HG03460 (cell line): ENCODE measurements at regions not wholly inside any gene's neighbourhood (a gene's known extent, or its start where the extent isn't known, plus 50 kb on each side); places are given as distances from the start of the nearest gene placed in this dataset.

Experiments used
- ATAC-seq: cut with Tn5 transposase; IDR thresholded peaks from one replicate; pipeline ENCODE4 v1.9.1; 2021; ENCODE audit not compliant: unreplicated experiment

DNA sequence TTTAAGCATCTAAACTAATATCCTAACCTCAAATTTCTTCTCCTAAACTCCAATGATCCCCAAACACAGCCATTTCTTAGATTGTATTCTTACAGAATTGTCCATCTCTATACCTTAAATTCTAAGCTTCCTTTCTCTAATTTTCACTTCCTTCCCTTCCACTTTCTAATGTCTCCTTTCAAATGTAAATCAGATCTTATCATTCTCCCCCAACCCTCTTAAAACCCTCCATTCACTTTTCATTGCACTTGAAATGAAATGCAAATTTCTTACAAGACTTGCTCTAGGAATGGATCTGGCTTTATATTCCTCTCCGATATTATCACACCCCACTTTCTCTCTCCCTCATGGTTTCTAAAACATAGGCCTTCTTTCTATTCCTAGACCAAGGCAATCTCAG is 534.6 kb downstream of the LMO4 start:
- ATAC-seq, result no peak

GRCh38 chr1:87864676-87865075 is 536.0 kb downstream of the LMO4 start:
- ATAC-seq, result peak; percentile 64

DNA sequence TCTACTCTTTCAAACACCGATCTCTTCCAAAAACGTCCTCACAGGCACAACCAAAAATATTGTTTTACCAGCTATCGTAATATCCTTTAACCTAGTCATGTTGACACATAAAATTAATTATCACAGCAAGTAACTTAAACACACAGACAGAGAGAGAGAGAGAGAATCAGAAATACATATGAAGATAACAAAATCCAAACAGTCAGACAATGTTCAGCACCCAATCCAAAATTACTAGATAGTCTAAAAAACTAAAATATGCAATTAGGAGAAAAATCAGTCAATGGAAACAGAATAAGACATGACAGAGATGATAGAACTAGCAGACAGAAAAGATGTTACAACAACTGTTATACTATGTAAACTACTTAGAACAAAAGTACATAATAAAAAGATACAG is 537.7 kb downstream of the LMO4 start:
- no peak for ATAC-seq

- ATAC-seq, result no peak
Measured at GRCh38 chr1:87867626-87868025, 538.9 kb downstream of the LMO4 start.

- ATAC-seq, result no peak
Measured at GRCh38 chr1:87869567-87869966, 540.9 kb downstream of the LMO4 start.

DNA sequence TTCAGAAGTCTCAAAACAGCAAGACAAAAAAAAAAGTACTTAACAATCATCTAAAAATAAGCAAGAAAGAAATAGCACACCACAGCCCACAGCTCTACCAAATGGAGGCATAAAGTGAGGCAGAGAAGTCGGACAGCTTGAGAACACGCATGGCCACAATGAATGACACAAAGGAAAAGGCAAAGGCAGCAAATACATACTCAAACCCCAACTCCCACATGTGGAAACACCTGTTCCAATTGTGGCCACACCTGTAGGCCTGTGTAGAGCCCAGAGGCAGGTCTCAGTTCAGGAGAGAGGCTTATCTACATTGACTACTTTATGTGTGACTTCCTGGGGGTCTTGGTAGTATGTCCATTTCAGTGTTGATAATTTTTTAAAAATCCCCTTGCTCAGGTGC is 543.5 kb downstream of the LMO4 start:
- no peak for ATAC-seq

DNA sequence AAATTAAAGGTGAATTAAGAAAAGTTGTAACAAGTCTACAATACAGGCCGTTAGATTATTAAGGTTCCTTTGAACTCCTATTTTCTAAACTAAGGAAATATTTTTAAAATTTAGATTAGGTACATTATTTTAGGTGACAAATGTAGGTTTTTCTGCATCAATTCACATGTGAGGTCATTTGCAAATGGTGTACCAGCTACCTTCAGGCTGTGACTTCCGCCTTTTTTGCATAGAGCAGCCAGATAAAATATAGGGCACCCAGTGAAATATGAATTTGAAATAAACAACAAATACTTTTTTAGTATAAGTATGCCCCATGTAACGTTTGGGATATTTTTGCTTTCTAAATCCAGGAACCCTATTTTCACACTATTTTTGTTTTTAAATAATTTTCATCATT is 544.0 kb downstream of the LMO4 start:
- no peak for ATAC-seq

DNA sequence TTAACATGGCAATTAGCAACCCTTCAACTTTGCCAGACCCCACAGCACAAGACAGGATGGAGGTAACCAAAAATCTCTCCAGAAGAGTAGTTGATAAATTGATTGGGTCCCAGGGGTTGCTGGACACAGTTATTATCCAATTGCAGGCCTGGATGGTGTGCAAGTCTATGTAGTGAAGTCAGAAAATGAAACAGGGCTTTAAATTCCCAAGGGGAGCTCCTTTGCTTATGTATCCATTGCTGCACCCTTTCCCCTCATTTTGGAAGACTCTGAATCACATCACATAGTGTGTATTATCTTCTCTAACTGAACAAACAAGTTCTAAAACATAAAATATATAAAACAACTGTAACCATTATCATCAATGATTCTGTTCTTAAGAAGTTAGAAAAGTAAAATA is 550.2 kb downstream of the LMO4 start:
- no peak for ATAC-seq

GRCh38 chr1:87880098-87880760 is 551.5 kb downstream of the LMO4 start:
- ATAC-seq, result no peak

- ATAC-seq, result no peak
Measured at GRCh38 chr1:87880764-87881163, 552.1 kb downstream of the LMO4 start.

GRCh38 chr1:87883906-87884305 is 555.2 kb downstream of the LMO4 start:
- ATAC-seq, result no peak

DNA sequence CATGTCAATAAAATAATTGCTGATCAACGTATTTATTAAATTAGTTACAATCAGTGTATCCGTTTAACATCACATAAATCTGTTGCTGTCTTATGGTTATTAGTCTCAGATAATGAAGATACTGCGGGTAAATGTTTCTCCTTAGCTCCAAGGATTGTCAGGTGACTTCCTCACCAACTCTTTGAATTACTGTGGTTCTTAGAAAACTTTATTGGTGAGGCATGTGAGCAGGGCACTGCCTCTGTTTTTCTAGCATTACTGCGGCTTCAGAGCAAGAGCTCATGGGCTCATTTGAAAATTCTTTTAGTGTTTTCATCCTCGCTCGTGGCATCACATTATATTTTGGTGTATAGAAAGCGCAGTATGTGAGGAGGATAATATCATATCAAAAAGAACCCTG is 555.9 kb downstream of the LMO4 start:
- no peak for ATAC-seq

- no peak for ATAC-seq
Measured at GRCh38 chr1:87885278-87886025, 556.8 kb downstream of the LMO4 start.

- ATAC-seq, result no peak
Measured at GRCh38 chr1:87887100-87887499, 558.4 kb downstream of the LMO4 start.

GRCh38 chr1:87888446-87888845 is 559.8 kb downstream of the LMO4 start:
- ATAC-seq, result no peak

DNA sequence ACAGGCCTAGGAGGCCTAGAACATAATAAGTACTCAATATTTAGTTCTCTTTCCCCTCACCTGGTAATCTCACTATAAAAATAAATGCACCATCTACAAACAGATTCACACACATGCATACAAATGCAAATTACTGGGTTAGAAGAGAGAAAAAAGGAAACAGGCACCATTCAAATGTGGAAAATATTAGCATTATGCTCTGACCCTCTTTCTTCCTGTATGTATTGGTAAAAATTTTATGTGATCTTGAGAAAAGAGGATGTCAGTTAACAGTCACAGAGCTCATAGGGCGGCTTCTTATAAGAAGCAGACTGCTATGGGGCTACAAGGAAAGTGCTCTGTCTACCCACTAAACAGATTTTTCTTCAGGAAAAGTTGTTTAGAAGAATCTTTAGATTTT is 565.4 kb downstream of the LMO4 start:
- no peak for ATAC-seq

DNA sequence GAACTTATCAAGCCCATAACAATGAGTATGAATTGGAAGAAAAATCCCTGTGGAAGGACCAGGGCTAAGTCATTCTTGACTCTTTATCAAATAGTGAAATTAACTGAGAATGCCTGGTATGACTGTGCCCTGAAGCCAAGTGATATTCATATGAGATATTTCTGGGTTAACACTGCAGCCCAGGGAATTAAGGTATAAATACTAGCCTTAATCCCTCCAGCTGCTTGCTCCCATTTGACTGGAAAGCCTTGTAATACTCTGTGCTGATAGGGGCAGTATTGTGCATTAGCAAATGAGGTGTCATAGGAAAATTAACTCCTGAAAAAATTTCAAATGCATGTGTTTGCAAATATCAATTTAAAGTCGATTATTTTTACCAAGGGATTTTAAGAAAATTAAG is 568.8 kb downstream of the LMO4 start:
- no peak for ATAC-seq

DNA sequence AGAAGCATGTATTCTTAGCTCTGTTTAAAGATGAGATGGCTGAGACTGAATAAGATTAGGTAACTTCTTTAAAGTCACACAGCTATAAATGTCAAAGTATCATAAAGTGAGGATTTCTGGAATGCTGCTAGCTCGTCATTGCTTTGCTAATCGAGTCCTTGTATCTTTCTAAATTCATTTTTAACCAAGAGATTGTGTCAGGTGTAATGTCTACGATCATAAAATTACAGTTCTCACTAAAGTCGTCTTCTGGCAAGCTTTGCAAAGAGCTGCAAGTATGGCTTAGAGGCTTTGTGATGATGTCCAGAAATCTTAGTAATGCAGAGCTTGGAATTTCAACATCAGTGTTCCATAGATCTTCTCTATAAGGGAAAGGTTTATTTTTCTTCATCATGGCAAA is 569.8 kb downstream of the LMO4 start:
- ATAC-seq, result no peak

- ATAC-seq, result no peak
Measured at GRCh38 chr1:87899017-87899416, 570.3 kb downstream of the LMO4 start.

DNA sequence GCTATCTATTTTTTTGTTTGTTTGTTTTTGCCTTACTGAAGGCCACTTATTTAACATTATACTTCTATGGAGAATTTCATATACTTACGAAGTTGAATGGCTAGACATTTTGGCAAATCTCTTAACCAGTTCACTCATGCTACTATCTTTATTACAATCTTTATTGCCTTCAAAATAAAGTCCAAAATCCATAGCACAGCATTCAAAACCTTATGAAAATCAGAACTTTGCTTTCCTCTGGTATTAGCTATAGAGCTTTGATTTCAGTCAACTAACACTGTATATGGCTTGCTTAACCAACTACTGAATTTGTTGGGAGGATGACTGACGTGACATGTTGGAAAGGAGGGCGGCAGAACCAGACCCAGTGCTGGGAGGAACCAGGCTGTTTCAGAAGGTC is 571.1 kb downstream of the LMO4 start:
- ATAC-seq, result no peak

GRCh38 chr1:87902830-87903229 is 574.1 kb downstream of the LMO4 start:
- peak; percentile 68 for ATAC-seq

GRCh38 chr1:87903242-87903641 is 574.6 kb downstream of the LMO4 start:
- ATAC-seq, result no peak

- ATAC-seq, result no peak
Measured at GRCh38 chr1:87904651-87905050, 576.0 kb downstream of the LMO4 start.
